DOHH2 (cell line): ENCODE measurements at regions not wholly inside any gene's neighbourhood (a gene's known extent, or its start where the extent isn't known, plus 50 kb on each side); places are given as distances from the start of the nearest gene placed in this dataset.

ENCODE experiments used
- CTCF ChIP-seq: fragments of 200-600 bp; sonication (generic); IDR thresholded peaks from one replicate; pipeline ENCODE4 v1.5.1; 2014; ENCODE audit warnings: antibody characterized with exemption, mild to moderate bottlenecking, low read depth, low read length; ENCODE audit not compliant: poor library complexity, severe bottlenecking
- EZH2phosphoT487 ChIP-seq: fragments of 200-600 bp; sonication (generic); IDR thresholded peaks from 2 replicates; pipeline ENCODE4 v1.6.1; 2017; ENCODE audit warnings: borderline replicate concordance, mild to moderate bottlenecking, antibody characterized with exemption, low read length, moderate library complexity, mixed read lengths

DNA sequence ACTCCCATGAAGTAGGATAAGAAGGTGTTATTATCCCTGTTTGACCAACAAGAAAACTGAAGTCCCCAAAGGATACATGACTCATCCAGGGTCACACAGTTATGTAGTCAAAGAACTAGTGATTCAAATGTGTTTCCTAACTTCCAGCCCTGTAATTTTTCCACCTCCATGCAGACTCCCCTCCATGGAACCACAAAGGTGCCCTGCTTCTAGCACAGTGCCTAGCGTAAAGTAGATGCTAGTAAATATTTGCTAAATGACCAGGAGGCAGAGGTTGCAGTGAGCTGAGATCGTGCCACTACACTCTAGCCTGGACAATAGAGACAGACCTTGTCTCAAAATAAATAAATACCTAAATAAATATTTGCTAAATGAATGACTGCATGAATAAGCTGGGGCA is 55.8 kb downstream of the FRMPD3 start:
- no peak for TF ChIP-seq CTCF
- TF ChIP-seq EZH2phosphoT487 = no peak
